GM10248 (cell line): ENCODE measurements at regions not wholly inside any gene's neighbourhood (a gene's known extent, or its start where the extent isn't known, plus 50 kb on each side); places are given as distances from the start of the nearest gene placed in this dataset.

Experiments
- CTCF ChIA-PET: fragments of 300-600 bp; sonication (Branson Sonifier 250); formaldehyde crosslinking; extraction: SDS; loops from one replicate; lab custom pipeline; 2021; ENCODE audit warnings: antibody characterized with exemption; lab: Yijun Ruan, JAX
- POLR2A ChIA-PET: fragments of 350-650 bp; sonication (Branson Sonifier 250); formaldehyde crosslinking; extraction: SDS; loops from one replicate; lab custom pipeline; 2020; ENCODE audit warnings: antibody characterized with exemption; lab: Yijun Ruan, JAX
- DNase-seq: peaks from one replicate; pipeline ENCODE4 v3.0.0; 2012; ENCODE audit errors: extremely low spot score
- CTCF ChIP-seq: IDR thresholded peaks from 2 replicates; pipeline ENCODE4 v1.5.1; 2012; ENCODE audit warnings: mild to moderate bottlenecking, low read depth; ENCODE audit errors: extremely low read depth, missing control alignments, control extremely low read depth

DNA sequence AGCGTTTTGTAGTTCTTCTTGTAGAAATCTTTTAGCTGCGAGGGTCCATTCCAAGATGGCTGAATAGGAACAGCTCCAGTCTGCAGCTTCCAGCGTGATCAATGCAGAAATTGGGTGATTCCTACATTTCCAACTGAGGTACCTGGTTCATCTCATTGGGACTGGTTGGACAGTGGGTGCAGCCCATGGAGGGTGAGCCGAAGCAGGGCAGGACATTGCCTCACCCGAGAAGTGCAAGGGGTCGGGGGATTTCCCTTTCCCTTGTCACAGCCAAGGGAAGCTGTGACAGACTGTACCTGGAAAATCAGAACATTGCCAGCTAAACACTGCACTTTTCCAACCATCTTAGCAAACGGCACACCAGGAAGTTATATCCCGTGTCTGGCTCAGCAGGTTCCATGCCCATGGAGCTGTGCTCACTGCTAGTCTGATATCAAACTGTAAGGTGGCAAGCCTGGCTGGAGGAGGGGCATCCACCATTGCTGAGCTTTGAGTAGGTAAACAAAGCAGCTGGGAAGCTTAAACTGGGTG is 176.0 kb upstream of the SPRY2 start:
- CTCF ChIA-PET, result interaction anchor here (1.2 kb wide), 1 partner anchor 13 kb away, joined by 3 read pairs; no protein-coding TSS in a partner anchor
- TF ChIP-seq CTCF, result no peak
- DNase-seq, result no peak
- POLR2A ChIA-PET, result no interaction called here

DNA sequence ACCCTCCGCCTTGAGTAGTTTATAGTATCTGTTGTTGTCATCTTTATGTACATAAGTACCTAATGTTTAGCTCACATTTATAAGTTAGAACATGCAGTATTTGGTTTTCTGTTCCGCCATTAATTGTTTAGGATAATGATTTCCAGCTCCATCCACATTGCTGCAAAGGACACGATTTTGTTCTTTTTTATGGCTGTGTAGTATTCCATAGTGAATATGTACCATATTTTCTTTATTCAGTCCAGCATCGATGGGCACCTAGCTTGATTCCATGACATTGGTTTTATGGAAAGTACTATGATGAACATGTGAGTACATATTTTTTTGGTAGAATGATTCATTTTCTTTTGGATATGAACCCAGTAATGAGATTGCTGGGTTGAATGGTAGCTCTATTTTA is 174.4 kb upstream of the SPRY2 start:
- no peak for DNase-seq
- ChIA-PET CTCF (interaction anchor here (1.5 kb wide), 1 partner anchor 29 kb away, joined by 4 read pairs; no protein-coding TSS in a partner anchor), POLR2A (no interaction called here)
- no peak for TF ChIP-seq CTCF

- TF ChIP-seq CTCF, result no peak
- ChIA-PET CTCF (no interaction called here), POLR2A (no interaction called here)
- no peak for DNase-seq
Observed at GRCh38 chr13:80513196-80513595, 172.3 kb upstream of the SPRY2 start.

- TF ChIP-seq CTCF, result no peak
- ChIA-PET POLR2A (no interaction called here), CTCF (no interaction called here)
Observed at GRCh38 chr13:80510686-80511085, 169.8 kb upstream of the SPRY2 start.

DNA sequence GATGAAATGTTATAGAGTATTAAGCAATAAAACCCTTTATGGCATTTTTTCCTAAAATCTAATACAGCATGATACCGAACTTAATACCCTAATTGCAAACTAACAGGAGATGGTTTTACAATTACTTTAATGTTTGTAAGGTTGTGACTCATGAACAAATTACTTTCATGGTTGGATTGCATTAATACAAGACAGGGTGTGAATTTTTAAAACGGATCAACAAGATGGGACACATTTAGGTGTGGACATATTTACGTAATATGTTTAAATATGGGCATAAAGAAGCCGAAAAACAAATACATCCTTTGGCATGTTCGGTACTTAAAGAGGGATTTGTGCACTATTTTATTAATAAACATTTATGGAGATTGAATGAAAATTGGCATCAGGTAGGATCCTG is 168.3 kb upstream of the SPRY2 start:
- TF ChIP-seq CTCF, result no peak
- no peak for DNase-seq
- CTCF ChIA-PET, result interaction anchor here (1.5 kb wide), 1 partner anchor 12 kb away, joined by 3 read pairs; no protein-coding TSS in a partner anchor
- POLR2A ChIA-PET, result no interaction called here

More at GRCh38 chr13:80510686-80511085, 169.8 kb upstream of the SPRY2 start:
- no peak for DNase-seq

GRCh38 chr13:80508031-80508430 is 167.1 kb upstream of the SPRY2 start:
- ChIA-PET POLR2A (no interaction called here), CTCF (interaction anchor here (1.5 kb wide), 1 partner anchor 11 kb away, joined by 3 read pairs; no protein-coding TSS in a partner anchor)
- no peak for DNase-seq
- TF ChIP-seq CTCF, result no peak
